Naive thymus-derived CD4-positive, alpha-beta T cell (primary cell): ENCODE measurements at regions not wholly inside any gene's neighbourhood (a gene's known extent, or its start where the extent isn't known, plus 50 kb on each side); places are given as distances from the start of the nearest gene placed in this dataset.

Source experiments
- ATAC-seq: fragments of 150-1000 bp; cut with Tn5 transposase; 2 replicates; pipeline ENCODE4 v1.10.0; 2021; ENCODE audit warnings: mild to moderate bottlenecking, moderate library complexity
- CTCF ChIA-PET: fragments of 350-600 bp; sonication (Branson Sonifier 250); formaldehyde crosslinking; loops from one replicate; lab custom pipeline; 2021; ENCODE audit warnings: antibody characterized with exemption; lab: Charles Lee
- POLR2A ChIA-PET: fragments of 350-600 bp; sonication (Branson Sonifier 250); formaldehyde crosslinking; loops from one replicate; lab custom pipeline; 2021; ENCODE audit warnings: antibody characterized with exemption, inconsistent platforms; lab: Charles Lee
- DNase-seq, 9 donors: peaks; one replicate each; pipeline versions ENCODE4 v3.0.0 to v3.0.0-alpha.2; 2020 to 2022; ENCODE audit warnings: mixed read lengths in 1 of 9
- H3K27ac ChIP-seq: one replicate; pipeline ENCODE4 v1.7.0; 2013; ENCODE audit warnings: mild to moderate bottlenecking, low read depth, low read length, moderate library complexity
- H3K27me3 ChIP-seq, 2 donors: one replicate each; pipeline ENCODE4 v1.7.0; 2013; ENCODE audit warnings: low read length in 2 of 2, mild to moderate bottlenecking in 2 of 2, moderate library complexity in 2 of 2; ENCODE audit not compliant: control insufficient read depth in 2 of 2, insufficient read depth in 2 of 2
- H3K36me3 ChIP-seq, 3 experiments: 1 replicate in 2 of 3; 2 replicates in 1 of 3; pipeline ENCODE4 v1.7.0; 2013; ENCODE audit warnings: low read length in 3 of 3, mild to moderate bottlenecking in 3 of 3, moderate library complexity in 1 of 3; ENCODE audit not compliant: insufficient read depth in 3 of 3, control insufficient read depth in 2 of 3
- H3K4me1 ChIP-seq, 2 donors: one replicate each; pipeline ENCODE4 v1.7.0; 2013; ENCODE audit warnings: low read length in 2 of 2, mild to moderate bottlenecking in 2 of 2, moderate library complexity in 1 of 2; ENCODE audit not compliant: control insufficient read depth in 2 of 2, insufficient read depth in 2 of 2
- H3K4me3 ChIP-seq: 2 replicates; pipeline ENCODE4 v1.7.0; 2013; ENCODE audit warnings: mild to moderate bottlenecking, low read length
- H3K9me3 ChIP-seq, 3 experiments: 1 replicate in 2 of 3; 2 replicates in 1 of 3; pipeline ENCODE4 v1.7.0; 2013; ENCODE audit warnings: low read length in 3 of 3; ENCODE audit not compliant: control insufficient read depth in 2 of 3
- H3K27ac Mint-ChIP-seq, 9 donors: one replicate each; pipeline ENCODE4 v1.8.0; 2020 to 2022; ENCODE audit warnings: mixed read lengths in 9 of 9, mild to moderate bottlenecking in 8 of 9, moderate library complexity in 5 of 9, inconsistent platforms in 2 of 9
- H3K27me3 Mint-ChIP-seq, 5 donors: one replicate each; pipeline ENCODE4 v1.8.0; 2021 to 2022; ENCODE audit warnings: mixed read lengths in 5 of 5, mild to moderate bottlenecking in 1 of 5
- H3K36me3 Mint-ChIP-seq, 5 donors: one replicate each; pipeline ENCODE4 v1.8.0; 2020 to 2022; ENCODE audit warnings: mixed read lengths in 5 of 5, mild to moderate bottlenecking in 3 of 5, inconsistent platforms in 1 of 5
- H3K4me1 Mint-ChIP-seq, 7 donors: one replicate each; pipeline ENCODE4 v1.8.0; 2020 to 2022; ENCODE audit warnings: mixed read lengths in 7 of 7, mild to moderate bottlenecking in 3 of 7, inconsistent platforms in 1 of 7
- H3K4me3 Mint-ChIP-seq, 10 donors: one replicate each; pipeline ENCODE4 v1.8.0; 2020 to 2022; ENCODE audit warnings: mild to moderate bottlenecking in 10 of 10, mixed read lengths in 10 of 10, moderate library complexity in 6 of 10, inconsistent platforms in 2 of 10
- H3K9me3 Mint-ChIP-seq, 11 donors: one replicate each; pipeline ENCODE4 v1.8.0; 2020 to 2022; ENCODE audit warnings: mixed read lengths in 11 of 11, mild to moderate bottlenecking in 4 of 11, inconsistent platforms in 1 of 11, moderate library complexity in 1 of 11
- intact Hi-C, 2 donors: fragments of 100-400 bp; cut with micrococcal nuclease; formaldehyde crosslinking; loops; one replicate each; pipeline ENCODE4 v1.15.1; 2023

GRCh38 chr4:114537352-114537751, 61.3 kb upstream of the UGT8 start:
- Mint-ChIP-seq H3K27me3 (no peaks in the 10 kb centered on the region), H3K9me3 (peaks cover 0 to 10% (median 0%) of the 10 kb centered on the region in 11 donors), H3K4me3 (no peak overlapping the region), H3K36me3 (no peaks in the 10 kb centered on the region), H3K27ac (no peak overlapping the region), H3K4me1 (no peaks in the 10 kb centered on the region)
- Histone ChIP-seq H3K27me3 (no peaks in the 10 kb centered on the region), H3K4me1 (no peaks in the 10 kb centered on the region), H3K36me3 (no peaks in the 10 kb centered on the region), H3K27ac (no peak overlapping the region), H3K4me3 (no peak overlapping the region), H3K9me3 (no peaks in the 10 kb centered on the region)
- DNase-seq (no peak), ATAC-seq (no peak)
- CTCF ChIA-PET: no interaction called here
- POLR2A ChIA-PET: no interaction called here
- intact Hi-C loops: no loop called here

GRCh38 chr4:114538012-114538617, 60.5 kb upstream of the UGT8 start:
- H3K36me3 ChIP-seq: no peaks in the 10 kb centered on the region
- ATAC-seq (no peak), DNase-seq (no peak)
- Mint-ChIP-seq H3K36me3 (no peaks in the 10 kb centered on the region), H3K27ac (no peak overlapping the region), H3K27me3 (no peaks in the 10 kb centered on the region), H3K4me1 (no peaks in the 10 kb centered on the region), H3K9me3 (peaks cover 0 to 10% (median 0%) of the 10 kb centered on the region in 11 donors), H3K4me3 (no peak overlapping the region)
- no peak overlapping the region for H3K4me3 ChIP-seq
- no peaks in the 10 kb centered on the region for H3K9me3 ChIP-seq
- POLR2A ChIA-PET: no interaction called here
- CTCF ChIA-PET: no interaction called here
- no peaks in the 10 kb centered on the region for H3K27me3 ChIP-seq
- no peaks in the 10 kb centered on the region for H3K4me1 ChIP-seq
- no peak overlapping the region for H3K27ac ChIP-seq
- intact Hi-C loops: no loop called here

DNA sequence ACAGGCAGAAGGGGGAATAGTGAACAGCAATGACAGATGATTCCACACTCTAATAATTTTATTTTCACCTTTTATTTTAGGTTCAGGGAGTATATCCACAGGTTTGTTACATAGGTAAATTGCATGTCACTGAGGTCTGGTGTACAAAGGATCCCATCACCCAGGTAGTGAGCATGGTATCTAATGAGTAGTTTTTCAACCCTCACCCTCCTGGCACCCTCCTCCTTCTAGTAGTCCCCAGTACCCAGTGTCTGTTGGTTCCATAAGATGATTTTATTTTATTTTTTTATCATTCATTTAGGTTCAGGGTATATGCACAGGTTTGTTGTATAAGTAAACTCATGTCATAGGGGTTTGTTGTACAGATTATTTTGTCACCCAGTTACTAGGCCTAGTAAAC, 58.6 kb upstream of the UGT8 start:
- ChIA-PET POLR2A (no interaction called here), CTCF (no interaction called here)
- no peak overlapping the region for H3K4me3 ChIP-seq
- intact Hi-C loops: no loop called here
- H3K9me3 ChIP-seq: no peaks in the 10 kb centered on the region
- no peak for ATAC-seq
- no peaks in the 10 kb centered on the region for H3K27me3 ChIP-seq
- Mint-ChIP-seq H3K27me3 (no peaks in the 10 kb centered on the region), H3K27ac (no peak overlapping the region), H3K4me3 (no peak overlapping the region), H3K9me3 (peaks cover 0 to 10% (median 0%) of the 10 kb centered on the region in 11 donors), H3K4me1 (no peaks in the 10 kb centered on the region), H3K36me3 (no peaks in the 10 kb centered on the region)
- DNase-seq: no peak
- H3K36me3 ChIP-seq: no peaks in the 10 kb centered on the region
- H3K27ac ChIP-seq: no peak overlapping the region
- no peaks in the 10 kb centered on the region for H3K4me1 ChIP-seq

- Mint-ChIP-seq H3K9me3 (peaks cover 0 to 22% (median 2%) of the 10 kb centered on the region in 11 donors), H3K27me3 (peaks cover 0 to 7% (median 0%) of the 10 kb centered on the region in 5 donors), H3K4me1 (no peaks in the 10 kb centered on the region), H3K36me3 (no peaks in the 10 kb centered on the region), H3K4me3 (no peak overlapping the region), H3K27ac (no peak overlapping the region)
- H3K36me3 ChIP-seq: no peaks in the 10 kb centered on the region
- DNase-seq: no peak
- H3K27me3 ChIP-seq: peaks cover 0 to 1% of the 10 kb centered on the region in 2 donors
- H3K27ac ChIP-seq: no peak overlapping the region
- CTCF ChIA-PET: no interaction called here
- no peaks in the 10 kb centered on the region for H3K9me3 ChIP-seq
- intact Hi-C loops: no loop called here
- POLR2A ChIA-PET: no interaction called here
- no peaks in the 10 kb centered on the region for H3K4me1 ChIP-seq
- H3K4me3 ChIP-seq: no peak overlapping the region
- ATAC-seq: no peak
These were observed 51.1 kb upstream of the UGT8 start for GRCh38 chr4:114547340-114548134.
